SK-N-SH (cell line): ENCODE measurements at regions not wholly inside any gene's neighbourhood (a gene's known extent, or its start where the extent isn't known, plus 50 kb on each side); places are given as distances from the start of the nearest gene placed in this dataset.

Experiments used
- CTCF ChIA-PET: fragments of 300-600, 350-600 bp; formaldehyde crosslinking; extraction: SDS; loops from one replicate; lab custom pipeline; 2021; lab: Yijun Ruan, JAX
- POLR2A ChIA-PET: fragments of 350-600 bp; sonication (Branson Sonifier 250); formaldehyde crosslinking; extraction: SDS; loops from one replicate; lab custom pipeline; 2020; ENCODE audit warnings: antibody characterized with exemption, inconsistent platforms; lab: Yijun Ruan, JAX
- DNase-seq: peaks from one replicate; pipeline ENCODE4 v3.0.0; 2012
- H2AFZ ChIP-seq: fragments of 200-600 bp; sonication (generic); 2 replicates; pipeline ENCODE4 v1.8.1; 2016; ENCODE audit warnings: antibody characterized with exemption, mild to moderate bottlenecking, low read depth
- H3F3A ChIP-seq: fragments of 200-600 bp; sonication (generic); replicated peaks from 2 replicates; pipeline ENCODE3; 2016; ENCODE audit warnings: antibody characterized with exemption, mild to moderate bottlenecking; ENCODE audit not compliant: insufficient read depth
- H3K27ac ChIP-seq, 2 experiments: fragments of 200-500 bp in 1 of 2; fragments of 200-600 bp in 1 of 2; sonication (Bioruptor generic) in 1 of 2; sonication (generic), shearing (Covaris generic) in 1 of 2; 2 replicates each; pipeline versions ENCODE4 v1.5.1 to v1.6.1; 2014 to 2016; ENCODE audit warnings: low read depth in 2 of 2, inconsistent platforms in 1 of 2, low read length in 1 of 2, mild to moderate bottlenecking in 1 of 2, mixed read lengths in 1 of 2
- H3K27me3 ChIP-seq: fragments of 200-600 bp; sonication (generic), shearing (Covaris generic); 2 replicates; pipeline ENCODE4 v1.6.1; 2016; ENCODE audit warnings: mixed run types; ENCODE audit not compliant: insufficient read depth
- H3K36me3 ChIP-seq, 2 experiments: fragments of 200-500 bp in 1 of 2; fragments of 200-600 bp in 1 of 2; sonication (Bioruptor generic) in 1 of 2; sonication (generic) in 1 of 2; replicated peaks in 1 of 2; 2 replicates each; pipeline versions ENCODE3 to v1.5.1; 2014 to 2016; ENCODE audit warnings: low read length in 1 of 2, mild to moderate bottlenecking in 1 of 2; ENCODE audit not compliant: insufficient read depth in 2 of 2, control insufficient read depth in 1 of 2
- H3K4me1 ChIP-seq, 2 experiments: fragments of 200-500 bp in 1 of 2; fragments of 200-600 bp in 1 of 2; sonication (Bioruptor generic) in 1 of 2; sonication (generic), shearing (Covaris generic) in 1 of 2; 2 replicates each; pipeline versions ENCODE4 v1.5.1 to v1.6.1; 2014 to 2016; ENCODE audit warnings: low read depth in 1 of 2, low read length in 1 of 2, mixed run types in 1 of 2; ENCODE audit not compliant: insufficient read depth in 2 of 2, control insufficient read depth in 1 of 2
- H3K4me2 ChIP-seq: fragments of 200-600 bp; sonication (generic), shearing (Covaris generic); 2 replicates; pipeline ENCODE4 v1.6.1; 2017; ENCODE audit warnings: mixed run types
- H3K4me3 ChIP-seq, 2 experiments: fragments of 200-500 bp in 1 of 2; fragments of 200-600 bp in 1 of 2; sonication (Bioruptor generic) in 1 of 2; sonication (generic), shearing (Covaris generic) in 1 of 2; 2 replicates each; pipeline versions ENCODE4 v1.5.1 to v1.8.1; 2014 to 2016; ENCODE audit warnings: low read depth in 2 of 2, inconsistent platforms in 1 of 2, low read length in 1 of 2, mild to moderate bottlenecking in 1 of 2, mixed read lengths in 1 of 2, moderate library complexity in 1 of 2
- H3K79me2 ChIP-seq: fragments of 200-600 bp; sonication (generic); 2 replicates; pipeline ENCODE4 v1.8.1; 2017; ENCODE audit warnings: mild to moderate bottlenecking; ENCODE audit not compliant: insufficient read depth
- H3K9ac ChIP-seq: fragments of 200-600 bp; sonication (generic); 2 replicates; pipeline ENCODE4 v1.6.1; 2017; ENCODE audit warnings: mixed run types
- H3K9me2 ChIP-seq: fragments of 200-600 bp; sonication (generic); 2 replicates; pipeline ENCODE4 v1.6.1; 2017; ENCODE audit warnings: mixed run types
- H3K9me3 ChIP-seq: fragments of 200-600 bp; sonication (generic); 2 replicates; pipeline ENCODE4 v1.6.1; 2017; ENCODE audit warnings: mixed run types, mild to moderate bottlenecking, moderate library complexity
- H4K20me1 ChIP-seq: fragments of 200-600 bp; sonication (generic); 2 replicates; pipeline ENCODE4 v1.6.1; 2017; ENCODE audit warnings: mild to moderate bottlenecking, mixed run types; ENCODE audit not compliant: insufficient read depth
- EZH2phosphoT487 ChIP-seq: fragments of 200-600 bp; sonication (generic); IDR thresholded peaks from 2 replicates; pipeline ENCODE4 v1.6.1; 2017; ENCODE audit warnings: low read depth, mixed run types, mild to moderate bottlenecking, antibody characterized with exemption, moderate library complexity, borderline replicate concordance
- FOSL2 ChIP-seq: IDR thresholded peaks from 2 replicates; pipeline ENCODE4 v1.4.0; 2012; ENCODE audit warnings: low read depth, mild to moderate bottlenecking, moderate library complexity, borderline replicate concordance
- FOXJ3 ChIP-seq: sonication (generic); formaldehyde crosslinking; IDR thresholded peaks from 2 replicates; pipeline ENCODE4 v1.5.1; 2020; ENCODE audit warnings: mild to moderate bottlenecking, missing genetic modification reagents
- FOXM1 ChIP-seq: IDR thresholded peaks from 2 replicates; pipeline ENCODE4 v1.4.0; 2012; ENCODE audit warnings: low read depth, mild to moderate bottlenecking
- GATA2 ChIP-seq: sonication (generic); formaldehyde crosslinking; IDR thresholded peaks from 2 replicates; pipeline ENCODE4 v1.5.0; 2020; ENCODE audit warnings: mild to moderate bottlenecking, missing genetic modification reagents
- MXI1 ChIP-seq: IDR thresholded peaks from 2 replicates; pipeline ENCODE4 v1.6.1; 2012; ENCODE audit warnings: mild to moderate bottlenecking, low read depth, low read length, improper control_type of control experiment
- NFIC ChIP-seq: IDR thresholded peaks from 2 replicates; pipeline ENCODE4 v1.4.0; 2012; ENCODE audit warnings: borderline replicate concordance
- NRF1 ChIP-seq: IDR thresholded peaks from 2 replicates; pipeline ENCODE4 v1.6.1; 2012; ENCODE audit warnings: low read depth, mild to moderate bottlenecking, low read length
- POLR2AphosphoS5 ChIP-seq: IDR thresholded peaks from 2 replicates; pipeline ENCODE4 v1.6.1; 2012; ENCODE audit warnings: low read depth, low read length
- RAD21 ChIP-seq: IDR thresholded peaks from 2 replicates; pipeline ENCODE4 v1.6.1; 2012; ENCODE audit warnings: mild to moderate bottlenecking, low read length
- RFX5 ChIP-seq: IDR thresholded peaks from 2 replicates; pipeline ENCODE4 v1.6.1; 2012; ENCODE audit warnings: mild to moderate bottlenecking, improper control_type of control experiment, low read length
- RXRA ChIP-seq: IDR thresholded peaks from 2 replicates; pipeline ENCODE4 v1.4.0; 2012; ENCODE audit warnings: low read depth, mild to moderate bottlenecking, borderline replicate concordance
- SIN3A ChIP-seq: IDR thresholded peaks from 2 replicates; pipeline ENCODE4 v1.6.1; 2012; ENCODE audit warnings: low read depth, mild to moderate bottlenecking, low read length, moderate library complexity, borderline replicate concordance
- TAF1 ChIP-seq: IDR thresholded peaks from 2 replicates; pipeline ENCODE4 v1.6.1; 2012; ENCODE audit warnings: low read depth, mild to moderate bottlenecking, low read length, moderate library complexity, borderline replicate concordance
- TCF12 ChIP-seq: IDR thresholded peaks from 2 replicates; pipeline ENCODE4 v1.4.0; 2012
- YY1 ChIP-seq: IDR thresholded peaks from 2 replicates; pipeline ENCODE4 v1.4.0; 2012; ENCODE audit warnings: low read depth, mild to moderate bottlenecking
- WGBS: methylation state at CpG from one replicate; pipeline ENCODE4 v1.1.6; 2017; ENCODE audit warnings: low lambda C conversion rate; 5-methylcytosine and 5-hydroxymethylcytosine counted together
- TF ChIP-seq, protein P1 (sequence below): fragments of 150-350 bp; IDR thresholded peaks from 2 replicates; pipeline ENCODE4 v1.6.1; 2016; ENCODE audit warnings: mild to moderate bottlenecking, low read depth, low read length
- TF ChIP-seq, protein P2 (sequence below): IDR thresholded peaks from 2 replicates; pipeline ENCODE4 v1.6.1; 2012; ENCODE audit warnings: mild to moderate bottlenecking, low read depth, low read length, moderate library complexity
- TF ChIP-seq, protein P3 (sequence below): fragments of 150-350 bp; IDR thresholded peaks from 2 replicates; pipeline ENCODE4 v1.6.1; 2017; ENCODE audit warnings: antibody characterized with exemption, low read length, low read depth, borderline replicate concordance
- TF ChIP-seq, protein P4 (sequence below): IDR thresholded peaks from 2 replicates; pipeline ENCODE4 v1.4.0; 2012; ENCODE audit warnings: low read depth, borderline replicate concordance

DNA sequence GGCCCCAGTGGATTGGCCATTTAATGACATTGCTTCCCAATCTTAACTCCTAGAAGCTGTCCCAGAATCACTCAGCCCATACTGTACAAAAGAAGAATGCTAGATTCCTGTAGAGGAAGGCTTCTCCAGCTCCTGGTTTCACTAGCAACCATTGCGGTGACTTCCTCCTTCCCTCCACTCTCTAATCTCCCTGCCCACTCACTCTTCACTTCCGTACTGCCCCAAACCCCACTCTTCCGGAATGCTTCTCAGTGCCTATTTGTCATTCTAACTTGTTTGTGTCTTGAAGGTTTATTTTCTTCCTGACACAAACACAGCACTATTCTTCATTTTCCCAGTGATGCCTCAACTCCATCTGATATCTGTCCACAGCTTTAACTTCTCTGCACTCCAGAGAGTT is 97.1 kb upstream of the SPATA16 start:
- TF ChIP-seq NRF1 (no peak), FOXM1 (no peak), TAF1 (no peak), RXRA (no peak), RAD21 (no peak), EZH2phosphoT487 (no peak), NFIC (no peak), FOSL2 (no peak), TCF12 (no peak), FOXJ3 (no peak), SIN3A (no peak), POLR2AphosphoS5 (no peak), YY1 (no peak), RFX5 (no peak), GATA2 (CRISPR knock-in tag) (no peak), MXI1 (no peak)
- TF ChIP-seq, protein P1, sequence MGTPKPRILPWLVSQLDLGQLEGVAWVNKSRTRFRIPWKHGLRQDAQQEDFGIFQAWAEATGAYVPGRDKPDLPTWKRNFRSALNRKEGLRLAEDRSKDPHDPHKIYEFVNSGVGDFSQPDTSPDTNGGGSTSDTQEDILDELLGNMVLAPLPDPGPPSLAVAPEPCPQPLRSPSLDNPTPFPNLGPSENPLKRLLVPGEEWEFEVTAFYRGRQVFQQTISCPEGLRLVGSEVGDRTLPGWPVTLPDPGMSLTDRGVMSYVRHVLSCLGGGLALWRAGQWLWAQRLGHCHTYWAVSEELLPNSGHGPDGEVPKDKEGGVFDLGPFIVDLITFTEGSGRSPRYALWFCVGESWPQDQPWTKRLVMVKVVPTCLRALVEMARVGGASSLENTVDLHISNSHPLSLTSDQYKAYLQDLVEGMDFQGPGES = no peak
- TF ChIP-seq, protein P2, sequence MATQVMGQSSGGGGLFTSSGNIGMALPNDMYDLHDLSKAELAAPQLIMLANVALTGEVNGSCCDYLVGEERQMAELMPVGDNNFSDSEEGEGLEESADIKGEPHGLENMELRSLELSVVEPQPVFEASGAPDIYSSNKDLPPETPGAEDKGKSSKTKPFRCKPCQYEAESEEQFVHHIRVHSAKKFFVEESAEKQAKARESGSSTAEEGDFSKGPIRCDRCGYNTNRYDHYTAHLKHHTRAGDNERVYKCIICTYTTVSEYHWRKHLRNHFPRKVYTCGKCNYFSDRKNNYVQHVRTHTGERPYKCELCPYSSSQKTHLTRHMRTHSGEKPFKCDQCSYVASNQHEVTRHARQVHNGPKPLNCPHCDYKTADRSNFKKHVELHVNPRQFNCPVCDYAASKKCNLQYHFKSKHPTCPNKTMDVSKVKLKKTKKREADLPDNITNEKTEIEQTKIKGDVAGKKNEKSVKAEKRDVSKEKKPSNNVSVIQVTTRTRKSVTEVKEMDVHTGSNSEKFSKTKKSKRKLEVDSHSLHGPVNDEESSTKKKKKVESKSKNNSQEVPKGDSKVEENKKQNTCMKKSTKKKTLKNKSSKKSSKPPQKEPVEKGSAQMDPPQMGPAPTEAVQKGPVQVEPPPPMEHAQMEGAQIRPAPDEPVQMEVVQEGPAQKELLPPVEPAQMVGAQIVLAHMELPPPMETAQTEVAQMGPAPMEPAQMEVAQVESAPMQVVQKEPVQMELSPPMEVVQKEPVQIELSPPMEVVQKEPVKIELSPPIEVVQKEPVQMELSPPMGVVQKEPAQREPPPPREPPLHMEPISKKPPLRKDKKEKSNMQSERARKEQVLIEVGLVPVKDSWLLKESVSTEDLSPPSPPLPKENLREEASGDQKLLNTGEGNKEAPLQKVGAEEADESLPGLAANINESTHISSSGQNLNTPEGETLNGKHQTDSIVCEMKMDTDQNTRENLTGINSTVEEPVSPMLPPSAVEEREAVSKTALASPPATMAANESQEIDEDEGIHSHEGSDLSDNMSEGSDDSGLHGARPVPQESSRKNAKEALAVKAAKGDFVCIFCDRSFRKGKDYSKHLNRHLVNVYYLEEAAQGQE = no peak
- TF ChIP-seq, protein P3, sequence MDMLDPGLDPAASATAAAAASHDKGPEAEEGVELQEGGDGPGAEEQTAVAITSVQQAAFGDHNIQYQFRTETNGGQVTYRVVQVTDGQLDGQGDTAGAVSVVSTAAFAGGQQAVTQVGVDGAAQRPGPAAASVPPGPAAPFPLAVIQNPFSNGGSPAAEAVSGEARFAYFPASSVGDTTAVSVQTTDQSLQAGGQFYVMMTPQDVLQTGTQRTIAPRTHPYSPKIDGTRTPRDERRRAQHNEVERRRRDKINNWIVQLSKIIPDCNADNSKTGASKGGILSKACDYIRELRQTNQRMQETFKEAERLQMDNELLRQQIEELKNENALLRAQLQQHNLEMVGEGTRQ = no peak
- TF ChIP-seq, protein P4, sequence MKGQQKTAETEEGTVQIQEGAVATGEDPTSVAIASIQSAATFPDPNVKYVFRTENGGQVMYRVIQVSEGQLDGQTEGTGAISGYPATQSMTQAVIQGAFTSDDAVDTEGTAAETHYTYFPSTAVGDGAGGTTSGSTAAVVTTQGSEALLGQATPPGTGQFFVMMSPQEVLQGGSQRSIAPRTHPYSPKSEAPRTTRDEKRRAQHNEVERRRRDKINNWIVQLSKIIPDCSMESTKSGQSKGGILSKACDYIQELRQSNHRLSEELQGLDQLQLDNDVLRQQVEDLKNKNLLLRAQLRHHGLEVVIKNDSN = no peak
- POLR2A ChIA-PET = no interaction called here
- H3K79me2 ChIP-seq = no peaks in the 10 kb centered on the region
- H3K9me3 ChIP-seq = no peaks in the 10 kb centered on the region
- H3K4me3 ChIP-seq = no peak overlapping the region
- no peaks in the 10 kb centered on the region for H3K4me1 ChIP-seq
- no peaks in the 10 kb centered on the region for H3K36me3 ChIP-seq
- H3F3A ChIP-seq = no peaks in the 10 kb centered on the region
- H4K20me1 ChIP-seq = no peaks in the 10 kb centered on the region
- H3K4me2 ChIP-seq = no peak overlapping the region
- no peak overlapping the region for H2AFZ ChIP-seq
- 83% methylated on average over 3 of the region's 3 CpGs for WGBS
- no peak overlapping the region for H3K9ac ChIP-seq
- H3K27me3 ChIP-seq = no peaks in the 10 kb centered on the region
- no peak for DNase-seq
- no peaks in the 10 kb centered on the region; the same call in 1 of the 2 replicates for H3K9me2 ChIP-seq
- H3K27ac ChIP-seq = no peak overlapping the region
- CTCF ChIA-PET = interaction anchor here (1.7 kb wide), 1 partner anchor 19 kb away, joined by 4 read pairs; no protein-coding TSS in a partner anchor
